ENCODE measurements at regions not wholly inside any gene's neighbourhood (a gene's known extent, or its start where the extent isn't known, plus 50 kb on each side); places are given as distances from the start of the nearest gene placed in this dataset.

GRCh38 chr10:107553470-107553869, 389.0 kb upstream of the SORCS1 start:
- Histone ChIP-seq H2BK12ac (ENCODE audit: insufficient read length, low read depth, low read length) (no peak overlapping the region), H3K79me1 (ENCODE audit: insufficient read depth, low read depth, low read length, poor library complexity, severe bottlenecking) (no peaks in the 10 kb centered on the region), H3K27ac (ENCODE audit: insufficient read length, low read depth, low read length) (no peak overlapping the region), H3K18ac (ENCODE audit: insufficient read length, low read depth, low read length) (no peak overlapping the region), H2BK5ac (ENCODE audit: insufficient read length, low read length) (no peak overlapping the region), H3K4me2 (ENCODE audit: insufficient read depth, insufficient read length, low read length) (no peak overlapping the region), H2BK20ac (ENCODE audit: low read depth, low read length, poor library complexity, severe bottlenecking) (no peak overlapping the region), H3K79me2 (ENCODE audit: insufficient read depth, low read length) (no peaks in the 10 kb centered on the region), H3K4me1 (ENCODE audit: insufficient read depth, low read length) (no peaks in the 10 kb centered on the region; the same call in 1 of the 2 replicates), H4K5ac (ENCODE audit: insufficient read length, low read depth, low read length) (no peak overlapping the region), H3K56ac (ENCODE audit: insufficient read length, low read depth, low read length) (no peak overlapping the region), H4K8ac (replicated peaks; ENCODE audit: insufficient read length, low read depth, low read length) (no peak overlapping the region), H4K91ac (ENCODE audit: insufficient read length, low read depth, low read length) (no peak overlapping the region), H2AFZ (ENCODE audit: low read length) (no peak overlapping the region), H3K4ac (ENCODE audit: low read depth, low read length) (no peak overlapping the region), H2AK5ac (ENCODE audit: insufficient read length, low read length) (no peak overlapping the region), H3K23ac (ENCODE audit: insufficient read length, low read depth, low read length) (no peak overlapping the region), H4K20me1 (ENCODE audit: control insufficient read depth, insufficient read depth, insufficient read length) (no peaks in the 10 kb centered on the region), H2BK15ac (ENCODE audit: low read depth, low read length) (no peak overlapping the region), H3K23me2 (ENCODE audit: insufficient read length, low read depth, low read length, poor library complexity, severe bottlenecking) (no peaks in the 10 kb centered on the region), H2BK120ac (ENCODE audit: low read depth, low read length, poor library complexity, severe bottlenecking) (no peak overlapping the region), H3K9ac (ENCODE audit: extremely low read depth, insufficient read length, low read length) (no peak overlapping the region), H3K14ac (ENCODE audit: insufficient read depth, low read length) (no peak overlapping the region), H3K27me3 (ENCODE audit: insufficient read depth, low read length) (no peaks in the 10 kb centered on the region), H3T11ph (ENCODE audit: low read length) (no peak overlapping the region), H3K9me3 (ENCODE audit: control insufficient read depth, low read depth, low read length) (no peaks in the 10 kb centered on the region)
- TF ChIP-seq CTCF (conservative IDR thresholded peaks at IDR 0.05), result no peak
- H3K9me3 Mint-ChIP-seq, result peaks cover 10 to 14% of the 10 kb centered on the region in 2 experiments
- H3K27ac Mint-ChIP-seq, result no peak overlapping the region
- no peaks in the 10 kb centered on the region for H3K27me3 Mint-ChIP-seq (ENCODE audit: low read depth)
- no peak for DNase-seq
- H3K36me3 Mint-ChIP-seq (ENCODE audit: insufficient read depth in 1 of 3, low read depth in 3 of 3), result peaks cover 0 to 14% (median 2%) of the 10 kb centered on the region in 3 experiments; a peak in 5 of 7 replicates
- H3K4me3 Mint-ChIP-seq, result no peak overlapping the region
- no CpG with 5 or more reads among the region's 1 CpG for WGBS (ENCODE audit: extremely low coverage, insufficient read length, low lambda C conversion rate)
- H3K4me1 Mint-ChIP-seq, result peaks cover 10 to 11% of the 10 kb centered on the region in 2 experiments

Data from H9 (cell line).